GM23338 (cell line): ENCODE measurements at regions not wholly inside any gene's neighbourhood (a gene's known extent, or its start where the extent isn't known, plus 50 kb on each side); places are given as distances from the start of the nearest gene placed in this dataset.

Source experiments
- ATAC-seq: fragments of 200-7000 bp; cut with Tn5 transposase; 3 replicates; pipeline ENCODE4 v1.9.1; 2020
- DNase-seq: peaks from one replicate; pipeline ENCODE4 v3.0.0-alpha.2; 2015; ENCODE audit warnings: low spot score
- H2AFZ ChIP-seq: fragments of 200-600 bp; sonication (generic); 2 replicates; pipeline ENCODE4 v1.8.0; 2016; ENCODE audit warnings: antibody characterized with exemption, mild to moderate bottlenecking, moderate library complexity
- H3F3A ChIP-seq: fragments of 200-600 bp; sonication (generic); replicated peaks from 2 replicates; pipeline ENCODE4 v1.8.0; 2017; ENCODE audit warnings: antibody characterized with exemption, mixed run types, low read depth
- H3K27ac ChIP-seq: fragments of 200-600 bp; sonication (generic); 2 replicates; pipeline ENCODE4 v1.6.1; 2016; ENCODE audit warnings: low read depth
- H3K27me3 ChIP-seq: fragments of 200-600 bp; sonication (generic); 2 replicates; pipeline ENCODE4 v1.8.0; 2016; ENCODE audit warnings: mild to moderate bottlenecking, mixed run types, moderate library complexity; ENCODE audit not compliant: insufficient read depth
- H3K36me3 ChIP-seq: fragments of 200-600 bp; sonication (generic); 2 replicates; pipeline ENCODE4 v1.8.0; 2016; ENCODE audit warnings: mild to moderate bottlenecking; ENCODE audit not compliant: insufficient read depth
- H3K4me1 ChIP-seq: fragments of 200-600 bp; sonication (generic); 2 replicates; pipeline ENCODE4 v1.8.0; 2016; ENCODE audit warnings: mild to moderate bottlenecking, moderate library complexity; ENCODE audit not compliant: insufficient read depth
- H3K4me2 ChIP-seq: fragments of 200-600 bp; sonication (generic); 2 replicates; pipeline ENCODE4 v1.7.1; 2017; ENCODE audit warnings: mixed run types
- H3K4me3 ChIP-seq: fragments of 200-600 bp; sonication (generic); 2 replicates; pipeline ENCODE4 v1.6.1; 2016; ENCODE audit warnings: mixed run types
- H3K79me2 ChIP-seq: fragments of 200-600 bp; sonication (generic); replicated peaks from 2 replicates; pipeline ENCODE4 v1.8.0; 2017; ENCODE audit warnings: mild to moderate bottlenecking; ENCODE audit not compliant: insufficient read depth
- H3K9me2 ChIP-seq: fragments of 200-600 bp; sonication (generic); 2 replicates; pipeline ENCODE4 v1.8.0; 2017; ENCODE audit not compliant: insufficient read depth
- H4K20me1 ChIP-seq: fragments of 200-600 bp; sonication (generic); replicated peaks from 2 replicates; pipeline ENCODE4 v1.8.0; 2017; ENCODE audit warnings: mild to moderate bottlenecking; ENCODE audit not compliant: insufficient read depth
- H3K27ac Mint-ChIP-seq: 2 replicates; pipeline ENCODE4 v1.8.0; 2020; ENCODE audit warnings: inconsistent platforms, mild to moderate bottlenecking, moderate library complexity, mixed read lengths
- H3K27me3 Mint-ChIP-seq: 3 replicates; pipeline ENCODE4 v1.8.0; 2022; ENCODE audit warnings: low read depth, mild to moderate bottlenecking, moderate library complexity, mixed read lengths, inconsistent platforms; ENCODE audit not compliant: insufficient read depth, poor library complexity
- H3K36me3 Mint-ChIP-seq: 3 replicates; pipeline ENCODE4 v1.8.0; 2021; ENCODE audit warnings: low read depth, mild to moderate bottlenecking, inconsistent platforms, moderate library complexity, mixed read lengths
- H3K4me1 Mint-ChIP-seq: 3 replicates; pipeline ENCODE4 v1.8.0; 2020; ENCODE audit warnings: mild to moderate bottlenecking, inconsistent platforms, mixed read lengths
- H3K4me3 Mint-ChIP-seq: 3 replicates; pipeline ENCODE4 v1.8.0; 2021; ENCODE audit warnings: moderate library complexity, mild to moderate bottlenecking, inconsistent platforms, mixed read lengths
- H3K9me3 Mint-ChIP-seq: 3 replicates; pipeline ENCODE4 v1.8.0; 2020; ENCODE audit warnings: moderate library complexity, mild to moderate bottlenecking, inconsistent platforms, mixed read lengths
- CREB1 ChIP-seq: fragments of 250-450 bp; sonication (Bioruptor Pico); IDR thresholded peaks from 2 replicates; pipeline ENCODE4 v1.5.0; 2020; ENCODE audit warnings: low read depth, mild to moderate bottlenecking, moderate library complexity
- CTCF ChIP-seq, 2 experiments: fragments of 200-600 bp in 1 of 2; sonication (generic) in 1 of 2; conservative IDR thresholded peaks; 2 replicates each; pipeline versions ENCODE4 v1.5.1 to v1.6.1; 2016 to 2017; ENCODE audit warnings: antibody characterized with exemption in 2 of 2, low read depth in 2 of 2, mild to moderate bottlenecking in 2 of 2, moderate library complexity in 1 of 2
- EZH2phosphoT487 ChIP-seq: fragments of 200-600 bp; sonication (generic); IDR thresholded peaks from one replicate; pipeline ENCODE4 v1.8.1; 2018; ENCODE audit warnings: antibody characterized with exemption; ENCODE audit not compliant: unreplicated experiment
- JUNB ChIP-seq: IDR thresholded peaks from one replicate; pipeline ENCODE4 v1.6.1; 2016; ENCODE audit warnings: antibody characterized with exemption; ENCODE audit not compliant: unreplicated experiment
- NANOG ChIP-seq: IDR thresholded peaks from 2 replicates; pipeline ENCODE4 v1.6.1; 2016; ENCODE audit warnings: antibody characterized with exemption, borderline replicate concordance
- POLR2AphosphoS5 ChIP-seq: IDR thresholded peaks from 2 replicates; pipeline ENCODE4 v1.6.1; 2016; ENCODE audit warnings: antibody characterized with exemption, low read depth
- REST ChIP-seq: IDR thresholded peaks from one replicate; pipeline ENCODE4 v1.6.1; 2018; ENCODE audit warnings: antibody characterized with exemption; ENCODE audit not compliant: unreplicated experiment
- STAT1 ChIP-seq: IDR thresholded peaks from one replicate; pipeline ENCODE4 v1.6.1; 2016; ENCODE audit warnings: antibody characterized with exemption; ENCODE audit not compliant: unreplicated experiment
- ZNF331 ChIP-seq: fragments of 250-450 bp; sonication (Bioruptor Pico); IDR thresholded peaks from 2 replicates; pipeline ENCODE4 v1.5.0; 2020; ENCODE audit warnings: low read depth, mild to moderate bottlenecking, moderate library complexity

- Mint-ChIP-seq H3K4me3 (no peak overlapping the region), H3K4me1 (peaks cover 6% of the 10 kb centered on the region), H3K27me3 (peaks cover 2% of the 10 kb centered on the region)
Measured at GRCh38 chr3:170727754-170728153, 141.9 kb upstream of the SLC7A14 start.

DNA sequence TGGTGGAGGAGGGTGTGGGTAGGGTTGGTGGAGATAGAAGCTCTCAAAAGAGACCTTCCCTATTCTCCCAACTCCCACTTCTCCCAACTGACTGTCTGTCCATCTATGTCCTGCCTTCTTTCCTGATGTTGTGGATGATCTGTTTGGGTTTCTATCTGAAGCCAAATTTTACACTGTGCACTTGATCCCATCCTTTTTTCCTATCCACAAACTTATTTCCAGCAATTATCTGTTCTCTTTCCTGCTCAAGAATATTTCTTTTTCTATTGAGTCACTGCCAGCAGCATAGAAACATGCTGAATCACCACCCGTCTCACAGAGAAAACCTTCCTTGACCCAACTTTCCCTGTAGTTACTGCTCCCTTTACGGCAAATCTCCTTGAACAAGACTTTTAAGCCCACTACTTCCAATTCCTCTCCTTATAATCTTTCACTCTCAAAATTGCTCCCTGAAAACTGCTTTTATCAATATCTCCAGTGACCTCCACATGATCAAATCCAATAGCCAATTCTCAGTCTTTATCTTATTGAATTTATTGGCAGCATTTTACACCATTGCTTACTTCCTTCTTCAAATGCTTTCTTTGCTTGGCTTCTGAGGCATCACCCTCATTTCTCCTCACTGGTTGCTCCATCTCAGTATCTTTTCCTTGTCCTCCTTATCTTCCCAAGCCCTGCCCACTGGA is 141.2 kb upstream of the SLC7A14 start:
- no peak for ATAC-seq
- Mint-ChIP-seq H3K4me3 (no peak overlapping the region), H3K27me3 (peaks cover 2% of the 10 kb centered on the region), H3K9me3 (no peaks in the 10 kb centered on the region), H3K27ac (no peak overlapping the region), H3K4me1 (peaks cover 6% of the 10 kb centered on the region), H3K36me3 (no peaks in the 10 kb centered on the region)
- Histone ChIP-seq H4K20me1 (no peaks in the 10 kb centered on the region), H3K4me2 (no peak overlapping the region), H3F3A (no peaks in the 10 kb centered on the region), H3K9me2 (peaks cover 7% of the 10 kb centered on the region; the same call in 1 of the 2 replicates), H3K4me1 (peaks cover 9% of the 10 kb centered on the region), H3K36me3 (no peaks in the 10 kb centered on the region), H3K4me3 (no peak overlapping the region), H2AFZ (no peak overlapping the region), H3K27ac (no peak overlapping the region), H3K27me3 (no peaks in the 10 kb centered on the region), H3K79me2 (no peaks in the 10 kb centered on the region)
- no peak for DNase-seq
- TF ChIP-seq EZH2phosphoT487, result no peak
- no peak for TF ChIP-seq POLR2AphosphoS5
- no peak for TF ChIP-seq CREB1 (CRISPR knock-in tag)
- TF ChIP-seq ZNF331 (CRISPR knock-in tag), result no peak
- TF ChIP-seq JUNB, result no peak
- TF ChIP-seq CTCF (conservative IDR thresholded peaks at IDR 0.05; ENCODE audit: low read depth in 2 of 2), result no peak
- TF ChIP-seq NANOG, result no peak

More at GRCh38 chr3:170727754-170728153, 141.9 kb upstream of the SLC7A14 start:
- Mint-ChIP-seq H3K36me3 (no peaks in the 10 kb centered on the region), H3K9me3 (no peaks in the 10 kb centered on the region), H3K27ac (no peak overlapping the region)
- Histone ChIP-seq H3K79me2 (no peaks in the 10 kb centered on the region), H2AFZ (no peak overlapping the region), H3K9me2 (peaks cover 7% of the 10 kb centered on the region; the same call in 1 of the 2 replicates), H3K36me3 (no peaks in the 10 kb centered on the region), H3K27ac (no peak overlapping the region), H4K20me1 (no peaks in the 10 kb centered on the region), H3K27me3 (no peaks in the 10 kb centered on the region), H3K4me3 (no peak overlapping the region), H3K4me1 (peaks cover 9% of the 10 kb centered on the region), H3K4me2 (no peak overlapping the region), H3F3A (no peaks in the 10 kb centered on the region)
- DNase-seq (no peak), ATAC-seq (no peak)
- no peak for TF ChIP-seq STAT1
- TF ChIP-seq REST, result no peak
- no peak for TF ChIP-seq CREB1 (CRISPR knock-in tag)
